Activated CD8-positive, alpha-beta T cell treated with anti-CD3 and anti-CD28 coated beads, Interleukin-2, amount 10 ng/mL, durations not matched to agents 7 days and 5 days (primary cell): ENCODE measurements at regions not wholly inside any gene's neighbourhood (a gene's known extent, or its start where the extent isn't known, plus 50 kb on each side); places are given as distances from the start of the nearest gene placed in this dataset.
"Not testable (repeated sequence)": the region's sequence is repeated elsewhere in the genome, so short reads cannot be mapped to it uniquely, and the experiment has no call there.

Experiments used
- ATAC-seq: fragments of 150-1000 bp; cut with Tn5 transposase; one replicate; pipeline ENCODE4 v1.10.0; 2021; ENCODE audit warnings: moderate library complexity
- CTCF ChIA-PET: fragments of 350-600 bp; sonication (Branson Sonifier 250); formaldehyde crosslinking; loops from one replicate; lab custom pipeline; 2021; ENCODE audit warnings: antibody characterized with exemption; lab: Charles Lee
- POLR2A ChIA-PET: fragments of 350-600 bp; sonication (Branson Sonifier 250); formaldehyde crosslinking; loops from one replicate; lab custom pipeline; 2021; ENCODE audit warnings: antibody characterized with exemption; lab: Charles Lee
- DNase-seq: peaks from one replicate; pipeline ENCODE4 v3.0.0-alpha.2; 2020
- H3K27ac Mint-ChIP-seq: one replicate; pipeline ENCODE4 v1.8.0; 2021; ENCODE audit warnings: mild to moderate bottlenecking, mixed read lengths
- H3K27me3 Mint-ChIP-seq: one replicate; pipeline ENCODE4 v1.8.0; 2021; ENCODE audit warnings: low read depth, mixed read lengths
- H3K36me3 Mint-ChIP-seq: one replicate; pipeline ENCODE4 v1.8.0; 2021; ENCODE audit warnings: low read depth, mixed read lengths
- H3K4me1 Mint-ChIP-seq: one replicate; pipeline ENCODE4 v1.8.0; 2021; ENCODE audit warnings: low read depth, mixed read lengths
- H3K4me3 Mint-ChIP-seq: one replicate; pipeline ENCODE4 v1.8.0; 2021; ENCODE audit warnings: mild to moderate bottlenecking, mixed read lengths
- H3K9me3 Mint-ChIP-seq: one replicate; pipeline ENCODE4 v1.8.0; 2022; ENCODE audit warnings: mixed read lengths; ENCODE audit not compliant: insufficient read depth

DNA sequence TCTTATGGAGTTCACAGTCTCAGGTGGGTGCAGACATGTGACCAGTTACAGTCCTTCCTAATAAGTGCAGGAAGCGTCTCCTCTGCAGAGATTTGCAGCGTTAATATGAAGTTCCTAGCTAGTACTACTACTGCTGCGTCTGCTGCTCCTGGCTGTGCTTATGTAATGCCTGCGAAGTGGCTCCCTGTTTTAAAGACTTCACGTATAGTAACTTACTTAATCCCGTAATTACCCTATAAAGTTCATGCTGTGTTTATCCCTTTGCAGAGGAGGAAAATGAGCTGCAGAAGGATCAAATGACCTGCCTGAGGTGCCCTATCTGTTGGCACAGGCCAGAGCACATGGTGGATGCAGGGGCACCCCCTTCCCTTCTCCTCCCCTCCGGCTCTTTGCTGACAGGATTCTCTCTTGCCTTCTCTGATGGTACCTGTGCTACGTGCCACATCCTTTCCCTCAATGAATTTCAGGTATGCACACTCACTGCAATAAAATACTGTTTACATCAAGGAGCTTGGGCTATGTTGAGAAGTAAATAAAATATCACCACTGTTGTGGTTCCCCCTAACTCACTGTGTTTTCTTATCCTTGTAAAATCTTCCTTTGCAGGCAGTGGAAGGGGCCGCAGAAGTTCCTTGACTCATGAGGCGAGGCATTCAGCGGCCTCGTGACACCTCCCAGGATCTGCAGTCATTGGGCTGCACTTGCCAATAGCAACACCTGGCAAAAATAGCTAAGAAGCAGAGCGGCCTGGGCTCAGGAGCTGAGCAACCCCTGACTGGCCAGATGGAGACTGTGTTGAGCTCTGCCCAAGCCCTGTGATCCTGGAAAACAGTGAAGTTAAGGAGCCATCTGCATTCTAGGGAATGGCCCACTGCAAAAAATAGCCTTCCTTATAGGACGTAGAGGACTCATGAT, 188.9 kb upstream of the ATP10A start:
- Mint-ChIP-seq H3K36me3 (no peaks in the 10 kb centered on the region), H3K4me3 (no peak overlapping the region), H3K27me3 (no peaks in the 10 kb centered on the region), H3K4me1 (no peaks in the 10 kb centered on the region), H3K9me3 (no peaks in the 10 kb centered on the region), H3K27ac (no peak overlapping the region)
- ATAC-seq (no peak), DNase-seq (no peak)
- CTCF ChIA-PET: no interaction called here
- POLR2A ChIA-PET: no interaction called here

DNA sequence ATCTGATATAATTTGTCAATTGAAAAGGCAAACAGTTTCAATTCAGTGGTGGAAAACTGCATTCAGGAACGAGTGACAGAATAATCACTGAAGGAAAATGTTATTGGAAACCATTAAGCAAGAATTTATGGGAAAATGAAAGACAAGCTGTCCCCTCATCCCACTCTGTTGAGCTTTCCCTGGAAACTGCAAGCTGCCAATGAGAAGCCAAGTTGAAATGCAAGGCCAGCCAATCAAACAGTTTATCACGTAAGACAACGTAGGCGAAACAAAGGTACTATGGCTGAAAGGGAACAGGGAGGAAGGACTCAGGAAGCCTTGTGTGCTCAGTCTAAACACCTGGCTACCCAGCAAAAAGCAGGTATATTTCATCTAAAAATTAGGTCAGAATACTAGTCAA, 187.9 kb upstream of the ATP10A start:
- CTCF ChIA-PET: no interaction called here
- no peak overlapping the region for H3K4me3 Mint-ChIP-seq
- POLR2A ChIA-PET: no interaction called here

DNA sequence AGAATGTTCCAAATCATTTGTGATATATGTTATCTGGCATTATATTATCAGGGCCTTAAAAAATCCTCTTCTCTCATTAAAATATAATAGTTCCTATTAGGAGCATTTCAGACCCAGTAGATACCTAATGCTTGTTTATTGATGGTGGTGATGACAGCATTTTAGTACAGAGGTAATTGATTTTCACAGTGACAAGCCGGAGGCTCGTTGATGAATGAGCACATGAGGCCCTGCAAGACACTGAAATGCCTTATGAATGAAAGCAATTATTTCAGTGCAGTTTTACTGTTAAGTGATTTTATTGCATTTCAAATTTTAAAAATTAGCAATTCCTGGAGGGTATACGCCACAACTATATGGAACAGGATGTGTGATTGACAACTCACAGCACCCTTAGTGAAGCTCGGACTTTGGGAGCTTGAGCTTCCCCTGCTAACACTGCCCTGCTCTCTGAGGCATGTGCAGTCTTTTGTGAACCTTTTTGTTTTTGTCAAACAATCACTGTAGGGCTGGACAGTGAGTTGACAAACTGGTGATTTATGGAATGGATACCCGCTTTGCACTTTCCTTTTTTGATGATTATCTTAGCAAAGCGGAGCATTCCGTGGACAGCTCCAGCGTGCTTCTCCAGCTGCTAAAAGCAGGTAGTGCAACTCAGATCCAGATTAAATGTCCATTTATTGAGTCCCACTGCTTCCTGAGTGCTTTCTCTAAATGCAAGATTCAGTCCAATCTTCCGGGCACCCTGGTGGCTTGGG, 187.0 kb upstream of the ATP10A start:
- Mint-ChIP-seq H3K36me3 (no peaks in the 10 kb centered on the region), H3K9me3 (no peaks in the 10 kb centered on the region), H3K4me1 (no peaks in the 10 kb centered on the region), H3K27ac (no peak overlapping the region), H3K4me3 (no peak overlapping the region), H3K27me3 (no peaks in the 10 kb centered on the region)
- POLR2A ChIA-PET: no interaction called here
- DNase-seq (no peak), ATAC-seq (no peak)
- CTCF ChIA-PET: no interaction called here

More for the DNA sequence above, 187.9 kb upstream of the ATP10A start:
- Mint-ChIP-seq H3K27me3 (no peaks in the 10 kb centered on the region), H3K36me3 (no peaks in the 10 kb centered on the region), H3K9me3 (no peaks in the 10 kb centered on the region), H3K4me1 (no peaks in the 10 kb centered on the region), H3K27ac (no peak overlapping the region)
- ATAC-seq: no peak
- no peak for DNase-seq

GRCh38 chr15:26048669-26049068, 185.5 kb upstream of the ATP10A start:
- Mint-ChIP-seq H3K27me3 (no peaks in the 10 kb centered on the region), H3K4me1 (no peaks in the 10 kb centered on the region), H3K9me3 (no peaks in the 10 kb centered on the region), H3K36me3 (no peaks in the 10 kb centered on the region), H3K27ac (no peak overlapping the region), H3K4me3 (no peak overlapping the region)
- ChIA-PET CTCF (no interaction called here), POLR2A (no interaction called here)
- ATAC-seq: no peak
- no peak for DNase-seq

DNA sequence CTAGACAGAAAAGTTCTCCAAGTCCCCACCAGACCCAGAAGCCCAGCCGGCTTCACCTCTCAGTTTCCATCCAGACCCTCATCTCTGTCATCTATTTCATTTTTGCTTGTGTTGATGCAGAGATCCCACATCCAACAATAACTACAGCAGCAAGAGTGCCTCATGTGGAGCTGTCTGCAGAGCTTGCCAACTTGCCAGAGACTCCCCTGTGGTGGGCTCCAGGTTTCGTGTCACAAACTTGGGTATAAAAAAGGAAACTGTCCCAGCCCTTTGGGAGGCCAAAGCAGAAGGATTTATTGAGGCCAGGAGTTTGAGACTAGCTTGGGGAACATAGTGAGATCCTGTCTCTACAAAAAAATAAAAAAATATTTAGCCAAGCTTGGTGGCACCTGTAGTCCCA, 182.4 kb upstream of the ATP10A start:
- ATAC-seq: no peak
- ChIA-PET POLR2A (no interaction called here), CTCF (no interaction called here)
- Mint-ChIP-seq H3K36me3 (no peaks in the 10 kb centered on the region), H3K9me3 (no peaks in the 10 kb centered on the region), H3K4me1 (peaks cover 5% of the 10 kb centered on the region), H3K4me3 (no peak overlapping the region), H3K27me3 (peaks cover 9% of the 10 kb centered on the region), H3K27ac (no peak overlapping the region)
- no peak for DNase-seq

DNA sequence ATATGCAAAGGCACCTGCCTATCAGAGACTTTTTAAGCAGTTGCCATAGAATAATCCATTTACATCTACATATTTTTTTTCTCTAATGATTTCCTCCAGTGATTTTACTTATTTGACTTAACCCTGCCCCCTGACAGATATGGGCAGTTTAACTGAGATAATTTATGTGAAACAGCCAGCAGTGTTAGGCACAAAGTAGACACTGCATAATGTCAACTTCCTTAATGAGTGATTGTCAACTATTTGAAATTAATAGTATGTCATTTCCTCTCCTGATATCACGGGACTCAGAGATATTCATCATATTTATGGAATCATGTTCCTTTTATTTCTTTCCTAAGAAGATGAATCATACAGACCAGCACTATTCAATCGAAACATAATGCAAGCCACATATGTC, 179.9 kb upstream of the ATP10A start:
- ATAC-seq: no peak
- DNase-seq: no peak
- CTCF ChIA-PET: no interaction called here
- Mint-ChIP-seq H3K36me3 (no peaks in the 10 kb centered on the region), H3K27me3 (peaks cover 13% of the 10 kb centered on the region), H3K4me1 (peaks cover 5% of the 10 kb centered on the region), H3K27ac (no peak overlapping the region), H3K9me3 (no peaks in the 10 kb centered on the region), H3K4me3 (no peak overlapping the region)
- POLR2A ChIA-PET: no interaction called here

- DNase-seq: no peak
- Mint-ChIP-seq H3K36me3 (no peaks in the 10 kb centered on the region), H3K4me1 (peaks cover 5% of the 10 kb centered on the region), H3K9me3 (no peaks in the 10 kb centered on the region), H3K27me3 (peaks cover 19% of the 10 kb centered on the region), H3K27ac (no peak overlapping the region), H3K4me3 (no peak overlapping the region)
- no peak for ATAC-seq
- ChIA-PET POLR2A (no interaction called here), CTCF (no interaction called here)
Measured at GRCh38 chr15:26038693-26039092, 175.6 kb upstream of the ATP10A start.

- DNase-seq: no peak
Measured at GRCh38 chr15:26037369-26037768, 174.2 kb upstream of the ATP10A start.

DNA sequence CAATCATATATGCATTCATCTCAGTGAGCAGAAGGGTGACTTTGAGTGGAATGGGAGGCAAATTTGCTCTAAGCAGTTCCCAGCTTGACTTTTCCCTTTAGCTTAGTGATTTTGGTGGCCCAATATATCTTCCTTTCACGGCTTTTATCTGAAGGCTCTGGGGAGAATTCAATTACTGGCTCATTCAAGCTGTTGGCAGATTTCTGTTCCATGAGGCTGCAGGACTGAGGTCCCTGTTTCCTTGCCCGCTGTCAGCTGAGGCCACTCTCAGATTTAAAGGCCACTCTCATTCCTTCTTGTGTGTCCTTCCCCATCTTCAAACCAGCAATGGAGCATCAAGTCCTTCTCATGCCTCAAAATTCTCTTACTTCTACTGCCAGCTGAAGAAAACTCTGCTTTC, 170.4 kb upstream of the ATP10A start:
- H3K4me3 Mint-ChIP-seq: no peak overlapping the region
- ATAC-seq: no peak
- no peaks in the 10 kb centered on the region for H3K9me3 Mint-ChIP-seq
- peaks cover 8% of the 10 kb centered on the region for H3K27me3 Mint-ChIP-seq
- ChIA-PET POLR2A (no interaction called here), CTCF (no interaction called here)
- H3K4me1 Mint-ChIP-seq: no peaks in the 10 kb centered on the region
- H3K36me3 Mint-ChIP-seq: no peaks in the 10 kb centered on the region
- H3K27ac Mint-ChIP-seq: no peak overlapping the region
- no peak for DNase-seq

More at GRCh38 chr15:26037369-26037768, 174.2 kb upstream of the ATP10A start:
- Mint-ChIP-seq H3K4me1 (peaks cover 5% of the 10 kb centered on the region), H3K4me3 (no peak overlapping the region), H3K27me3 (peaks cover 19% of the 10 kb centered on the region), H3K27ac (no peak overlapping the region), H3K9me3 (no peaks in the 10 kb centered on the region), H3K36me3 (no peaks in the 10 kb centered on the region)
- ATAC-seq: no peak
- POLR2A ChIA-PET: no interaction called here
- CTCF ChIA-PET: no interaction called here

DNA sequence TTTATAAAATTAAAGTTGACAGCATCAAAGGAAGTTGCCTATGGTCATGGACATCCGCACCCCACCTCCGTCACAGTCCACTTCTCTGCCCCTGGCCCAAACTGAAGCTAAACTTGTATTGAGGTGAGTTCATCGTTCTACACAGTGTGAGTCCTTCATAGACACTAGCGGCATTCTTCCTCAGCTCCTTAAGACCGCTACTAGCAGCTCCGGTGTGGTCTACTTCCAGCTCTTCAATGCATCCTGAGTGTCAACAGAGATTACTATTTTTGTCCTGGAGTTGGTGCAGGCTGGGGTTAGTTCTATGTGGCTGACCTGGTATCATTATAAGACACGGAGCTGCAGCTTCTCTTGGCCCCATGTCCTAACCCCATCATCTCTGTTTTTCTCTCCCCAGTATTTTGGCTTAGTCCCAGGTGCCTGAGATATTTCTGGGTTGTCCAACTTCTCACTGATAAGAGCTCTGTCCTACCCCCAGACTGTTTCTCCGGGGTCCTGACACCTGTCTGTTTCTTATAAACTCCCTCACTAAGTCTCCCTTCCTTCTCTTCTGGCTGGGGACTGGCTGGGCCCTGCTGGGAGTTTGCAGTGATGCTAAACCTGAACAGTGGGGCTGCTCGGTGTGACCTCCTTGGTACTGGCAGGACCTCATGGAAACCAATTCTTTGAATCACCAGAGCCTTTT, 169.2 kb upstream of the ATP10A start:
- Mint-ChIP-seq H3K9me3 (no peaks in the 10 kb centered on the region), H3K4me3 (no peak overlapping the region), H3K27ac (no peak overlapping the region), H3K36me3 (no peaks in the 10 kb centered on the region), H3K4me1 (no peaks in the 10 kb centered on the region), H3K27me3 (peaks cover 5% of the 10 kb centered on the region)
- ChIA-PET CTCF (no interaction called here), POLR2A (no interaction called here)
- ATAC-seq (no peak), DNase-seq (no peak)

- H3K4me1 Mint-ChIP-seq, H3K4me3 Mint-ChIP-seq, H3K27ac Mint-ChIP-seq, DNase-seq, POLR2A ChIA-PET, CTCF ChIA-PET, H3K36me3 Mint-ChIP-seq, H3K9me3 Mint-ChIP-seq, ATAC-seq, H3K27me3 Mint-ChIP-seq: not testable (repeated sequence)
Measured at GRCh38 chr15:26029586-26029985, 166.5 kb upstream of the ATP10A start.

GRCh38 chr15:26029146-26029545, 166.0 kb upstream of the ATP10A start:
- no peaks in the 10 kb centered on the region for H3K27me3 Mint-ChIP-seq
- no peak overlapping the region for H3K4me3 Mint-ChIP-seq
- ChIA-PET POLR2A (no interaction called here), CTCF (no interaction called here)
- ATAC-seq (no peak), DNase-seq (no peak)
- H3K4me1 Mint-ChIP-seq: no peaks in the 10 kb centered on the region
- no peaks in the 10 kb centered on the region for H3K9me3 Mint-ChIP-seq
- no peaks in the 10 kb centered on the region for H3K36me3 Mint-ChIP-seq
- H3K27ac Mint-ChIP-seq: no peak overlapping the region
